Gastrocnemius medialis (tissue), 4 donors: ENCODE measurements at regions not wholly inside any gene's neighbourhood (a gene's known extent, or its start where the extent isn't known, plus 50 kb on each side); places are given as distances from the start of the nearest gene placed in this dataset.

ENCODE experiments used
- POLR2A ChIP-seq, 2 donors: fragments of 450-650 bp; IDR thresholded peaks; one replicate each; pipeline ENCODE4 v1.6.1; 2017; ENCODE audit warnings: antibody characterized with exemption in 2 of 2, mild to moderate bottlenecking in 2 of 2, moderate library complexity in 2 of 2
- TF ChIP-seq, protein P1 (sequence below), 5 experiments: fragments of 450-650 bp in 3 of 5; fragments of 200-600 bp in 2 of 5; sonication (generic) in 2 of 5; IDR thresholded peaks in 4 of 5; conservative IDR thresholded peaks in 1 of 5; 1 replicate in 4 of 5; 2 replicates in 1 of 5; pipeline ENCODE4 v1.5.1; 2016 to 2019; ENCODE audit warnings: antibody characterized with exemption in 5 of 5, mild to moderate bottlenecking in 3 of 5, moderate library complexity in 3 of 5

GRCh38 chr3:171986757-171987518, 52.4 kb upstream of the FNDC3B start:
- TF ChIP-seq, protein P1, sequence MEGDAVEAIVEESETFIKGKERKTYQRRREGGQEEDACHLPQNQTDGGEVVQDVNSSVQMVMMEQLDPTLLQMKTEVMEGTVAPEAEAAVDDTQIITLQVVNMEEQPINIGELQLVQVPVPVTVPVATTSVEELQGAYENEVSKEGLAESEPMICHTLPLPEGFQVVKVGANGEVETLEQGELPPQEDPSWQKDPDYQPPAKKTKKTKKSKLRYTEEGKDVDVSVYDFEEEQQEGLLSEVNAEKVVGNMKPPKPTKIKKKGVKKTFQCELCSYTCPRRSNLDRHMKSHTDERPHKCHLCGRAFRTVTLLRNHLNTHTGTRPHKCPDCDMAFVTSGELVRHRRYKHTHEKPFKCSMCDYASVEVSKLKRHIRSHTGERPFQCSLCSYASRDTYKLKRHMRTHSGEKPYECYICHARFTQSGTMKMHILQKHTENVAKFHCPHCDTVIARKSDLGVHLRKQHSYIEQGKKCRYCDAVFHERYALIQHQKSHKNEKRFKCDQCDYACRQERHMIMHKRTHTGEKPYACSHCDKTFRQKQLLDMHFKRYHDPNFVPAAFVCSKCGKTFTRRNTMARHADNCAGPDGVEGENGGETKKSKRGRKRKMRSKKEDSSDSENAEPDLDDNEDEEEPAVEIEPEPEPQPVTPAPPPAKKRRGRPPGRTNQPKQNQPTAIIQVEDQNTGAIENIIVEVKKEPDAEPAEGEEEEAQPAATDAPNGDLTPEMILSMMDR (IDR thresholded peaks at IDR 0.05 in 4 of 5, conservative IDR thresholded peaks at IDR 0.05 in 1 of 5) = no peak
- TF ChIP-seq POLR2A (IDR thresholded peaks at IDR 0.05) = no peak
